ENCODE measurements at regions not wholly inside any gene's neighbourhood (a gene's known extent, or its start where the extent isn't known, plus 50 kb on each side); places are given as distances from the start of the nearest gene placed in this dataset.

DNA sequence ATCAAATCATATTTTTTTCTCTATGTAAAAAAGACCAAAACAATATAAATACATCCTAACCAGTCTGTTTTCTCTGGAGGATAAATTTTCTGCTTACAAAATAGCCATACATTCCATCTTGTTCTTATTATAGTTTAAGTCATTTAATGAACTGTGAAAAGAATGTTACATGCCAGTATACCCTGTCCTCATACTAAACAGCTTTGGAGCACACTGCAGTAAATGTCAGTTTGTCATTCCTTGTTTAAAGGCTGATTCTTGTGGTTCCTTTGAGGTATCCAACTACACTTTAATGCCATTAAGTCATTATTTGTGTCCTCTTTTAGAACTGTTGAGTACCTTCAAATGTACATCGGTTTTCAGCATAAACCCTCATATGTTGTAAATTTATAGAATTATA lies 52.7 kb upstream of the DCBLD2 start:
- TF ChIP-seq EZH2 (IDR thresholded peaks at IDR 0.05; ENCODE audit: low read length, missing control alignments) (no peak), CTCF (conservative IDR thresholded peaks at IDR 0.05 in 1 of 2, IDR thresholded peaks at IDR 0.05 in 1 of 2; ENCODE audit: low read depth in 1 of 2, low read length in 2 of 2) (no peak)
